WTC11 (cell line): ENCODE measurements at regions not wholly inside any gene's neighbourhood (a gene's known extent, or its start where the extent isn't known, plus 50 kb on each side); places are given as distances from the start of the nearest gene placed in this dataset.
A peak's percentile ranks its signal among the peaks of the same experiment; 100 is the strongest.

Experiments
- ATAC-seq: fragments of 200-7000 bp; cut with Tn5 transposase; 2 replicates; pipeline ENCODE4 v1.10.0; 2021; ENCODE audit warnings: mild to moderate bottlenecking, moderate library complexity
- CTCF ChIA-PET: fragments of 300-600 bp; sonication (Branson Sonifier 250); formaldehyde crosslinking; loops from one replicate; lab custom pipeline; 2021; ENCODE audit warnings: antibody characterized with exemption; lab: Charles Lee
- POLR2A ChIA-PET: fragments of 350-600 bp; sonication (Branson Sonifier 250); formaldehyde crosslinking; loops from one replicate; lab custom pipeline; 2021; ENCODE audit warnings: antibody characterized with exemption; lab: Charles Lee
- DNase-seq: peaks from one replicate; pipeline ENCODE4 v3.0.0; 2021; ENCODE audit warnings: low spot score
- H3K27ac Mint-ChIP-seq: 2 replicates; pipeline ENCODE4 v1.8.0; 2021; ENCODE audit warnings: mixed read lengths
- H3K27me3 Mint-ChIP-seq: 2 replicates; pipeline ENCODE4 v1.8.0; 2021; ENCODE audit warnings: low read depth, mild to moderate bottlenecking, moderate library complexity, mixed read lengths
- H3K36me3 Mint-ChIP-seq: 2 replicates; pipeline ENCODE4 v1.8.0; 2021; ENCODE audit warnings: mixed read lengths
- H3K4me1 Mint-ChIP-seq: 2 replicates; pipeline ENCODE4 v1.8.0; 2022; ENCODE audit warnings: mixed read lengths
- H3K4me3 Mint-ChIP-seq: 2 replicates; pipeline ENCODE4 v1.8.0; 2021; ENCODE audit warnings: mild to moderate bottlenecking, moderate library complexity, mixed read lengths
- H3K9me3 Mint-ChIP-seq: 2 replicates; pipeline ENCODE4 v1.8.0; 2021; ENCODE audit warnings: mixed read lengths
- ATF1 ChIP-seq: sonication (generic); formaldehyde crosslinking; IDR thresholded peaks from 2 replicates; pipeline ENCODE4 v1.8.1; 2023; ENCODE audit warnings: mild to moderate bottlenecking, moderate library complexity, missing genetic modification reagents
- CREM ChIP-seq: sonication (generic); formaldehyde crosslinking; IDR thresholded peaks from 2 replicates; pipeline ENCODE4 v1.8.1; 2022; ENCODE audit warnings: mild to moderate bottlenecking, missing genetic modification reagents, moderate library complexity
- GRHL2 ChIP-seq: fragments of 250-450 bp; sonication (Bioruptor Pico); IDR thresholded peaks from 2 replicates; pipeline ENCODE4 v1.8.0; 2022; ENCODE audit warnings: mild to moderate bottlenecking, moderate library complexity; ENCODE audit not compliant: insufficient replicate concordance, severe bottlenecking
- JUN ChIP-seq: sonication (generic); formaldehyde crosslinking; IDR thresholded peaks from 2 replicates; pipeline ENCODE4 v1.8.0; 2023; ENCODE audit warnings: mild to moderate bottlenecking, missing genetic modification reagents
- KAT7 ChIP-seq: sonication (generic); formaldehyde crosslinking; IDR thresholded peaks from 2 replicates; pipeline ENCODE4 v1.8.1; 2023; ENCODE audit warnings: missing genetic modification reagents, mild to moderate bottlenecking, borderline replicate concordance
- NFE2L1 ChIP-seq: sonication (generic); formaldehyde crosslinking; IDR thresholded peaks from 2 replicates; pipeline ENCODE4 v1.8.1; 2023; ENCODE audit warnings: missing genetic modification reagents
- NR1H2 ChIP-seq: sonication (generic); formaldehyde crosslinking; IDR thresholded peaks from 2 replicates; pipeline ENCODE4 v1.9.0; 2021; ENCODE audit warnings: mild to moderate bottlenecking, moderate library complexity, missing genetic modification reagents
- SMAD4 ChIP-seq: sonication (generic); formaldehyde crosslinking; IDR thresholded peaks from 2 replicates; pipeline ENCODE4 v1.8.0; 2022; ENCODE audit warnings: mild to moderate bottlenecking, missing genetic modification reagents
- SP1 ChIP-seq: sonication (generic); formaldehyde crosslinking; conservative IDR thresholded peaks from 2 replicates; pipeline ENCODE4 v1.8.1; 2022; ENCODE audit warnings: missing genetic modification reagents
- TEAD1 ChIP-seq: sonication (generic); formaldehyde crosslinking; IDR thresholded peaks from 2 replicates; pipeline ENCODE4 v1.8.0; 2022; ENCODE audit warnings: mild to moderate bottlenecking, missing genetic modification reagents
- ZNF138 ChIP-seq: sonication (generic); formaldehyde crosslinking; conservative IDR thresholded peaks from 2 replicates; pipeline ENCODE4 v1.8.1; 2022; ENCODE audit warnings: mild to moderate bottlenecking, moderate library complexity, missing genetic modification reagents
- ZNF232 ChIP-seq: sonication (generic); formaldehyde crosslinking; IDR thresholded peaks from 2 replicates; pipeline ENCODE4 v1.8.0; 2022; ENCODE audit warnings: mild to moderate bottlenecking, missing genetic modification reagents
- ZNF263 ChIP-seq: sonication (generic); formaldehyde crosslinking; IDR thresholded peaks from 2 replicates; pipeline ENCODE4 v1.8.1; 2022; ENCODE audit warnings: low read depth, mild to moderate bottlenecking, moderate library complexity, missing genetic modification reagents
- TF ChIP-seq, protein P1 (sequence below): fragments of 250-450 bp; sonication (Bioruptor Pico); IDR thresholded peaks from 2 replicates; pipeline ENCODE4 v1.9.0; 2021; ENCODE audit warnings: mild to moderate bottlenecking
- TF ChIP-seq, protein P2 (sequence below): fragments of 250-450 bp; sonication (Bioruptor Pico); IDR thresholded peaks from 2 replicates; pipeline ENCODE4 v1.9.0; 2021; ENCODE audit warnings: mild to moderate bottlenecking, borderline replicate concordance
- TF ChIP-seq, protein P3 (sequence below): sonication (generic); formaldehyde crosslinking; IDR thresholded peaks from 2 replicates; pipeline ENCODE4 v1.8.0; 2022; ENCODE audit warnings: mild to moderate bottlenecking, missing genetic modification reagents
- TF ChIP-seq, protein P4 (sequence below): sonication (generic); formaldehyde crosslinking; IDR thresholded peaks from 2 replicates; pipeline ENCODE4 v1.8.1; 2023; ENCODE audit warnings: mild to moderate bottlenecking, missing genetic modification reagents, moderate library complexity
- TF ChIP-seq, protein P5 (sequence below): fragments of 250-450 bp; sonication (Bioruptor Pico); IDR thresholded peaks from 2 replicates; pipeline ENCODE4 v1.9.0; 2021; ENCODE audit warnings: moderate library complexity, mild to moderate bottlenecking, inconsistent platforms, borderline replicate concordance
- TF ChIP-seq, protein P6 (sequence below): fragments of 250-450 bp; sonication (Bioruptor Pico); IDR thresholded peaks from 2 replicates; pipeline ENCODE4 v1.8.0; 2021; ENCODE audit warnings: mild to moderate bottlenecking

DNA sequence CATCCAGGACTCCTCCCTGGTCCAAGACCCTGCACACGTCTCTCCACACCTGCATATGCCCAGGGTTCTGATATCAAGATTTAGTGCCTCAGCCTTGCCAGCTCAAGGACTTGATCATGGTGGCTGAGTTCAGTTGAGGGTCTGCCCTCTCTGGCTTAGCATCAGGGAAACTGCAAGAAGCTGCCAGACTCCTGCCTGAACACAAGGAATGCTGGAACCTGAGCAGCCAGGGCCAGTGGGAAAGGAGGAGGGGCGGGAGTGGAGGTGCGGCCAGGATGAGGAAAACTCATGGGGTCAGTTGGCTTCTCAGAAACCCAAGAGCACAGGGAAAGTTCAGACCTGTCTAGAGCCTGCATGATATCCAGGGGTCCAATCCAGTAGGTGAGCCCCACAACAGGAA is 546.1 kb downstream of the BUD13 start (continued):
- no peak for TF ChIP-seq ZNF232 (CRISPR knock-in tag)
- TF ChIP-seq CREM, result no peak
- TF ChIP-seq NFE2L1, result no peak
- TF ChIP-seq ZNF263 (CRISPR knock-in tag), result no peak
- no peak for TF ChIP-seq ZNF138 (CRISPR knock-in tag)
- TF ChIP-seq ATF1 (CRISPR knock-in tag), result no peak
- TF ChIP-seq, protein P1, sequence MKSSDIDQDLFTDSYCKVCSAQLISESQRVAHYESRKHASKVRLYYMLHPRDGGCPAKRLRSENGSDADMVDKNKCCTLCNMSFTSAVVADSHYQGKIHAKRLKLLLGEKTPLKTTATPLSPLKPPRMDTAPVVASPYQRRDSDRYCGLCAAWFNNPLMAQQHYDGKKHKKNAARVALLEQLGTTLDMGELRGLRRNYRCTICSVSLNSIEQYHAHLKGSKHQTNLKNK (CRISPR knock-in tag), result no peak

DNA sequence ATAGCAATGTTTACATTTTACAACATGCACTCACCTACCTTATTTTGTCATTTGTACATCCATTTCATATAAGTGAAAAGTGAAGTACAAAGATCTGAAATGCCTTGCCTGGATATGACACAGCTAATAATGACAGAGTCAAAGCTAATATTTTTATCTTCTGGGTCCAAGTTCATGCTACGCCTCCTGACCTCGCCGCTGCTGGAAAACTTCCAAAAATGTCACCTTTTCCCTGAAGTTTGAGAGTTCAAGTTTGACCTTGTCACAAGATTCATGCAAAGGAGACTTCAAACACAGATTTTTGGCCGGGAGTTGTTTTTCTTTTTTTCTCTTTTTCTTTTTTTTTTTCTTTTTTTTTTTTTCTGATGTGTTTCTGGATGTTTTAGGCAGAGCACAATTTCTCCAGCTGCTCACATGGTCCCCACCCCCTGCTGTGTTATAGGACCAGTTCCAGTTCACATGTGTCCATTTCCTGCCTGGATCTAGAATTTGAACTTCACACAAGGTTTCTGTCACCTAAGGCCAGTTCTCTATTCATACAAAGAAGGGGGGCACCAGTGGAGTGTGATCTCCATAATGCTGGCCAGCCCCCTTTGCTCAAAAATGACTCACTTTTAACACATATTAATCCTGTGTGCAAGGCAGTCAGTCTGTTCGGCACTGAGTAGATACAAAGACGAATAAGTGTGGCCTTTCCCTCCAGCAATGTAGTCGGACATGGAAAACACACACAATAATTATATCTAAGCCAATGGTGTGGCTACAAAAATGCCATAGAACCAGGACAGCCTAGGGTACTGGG is 546.8 kb downstream of the BUD13 start:
- Mint-ChIP-seq H3K9me3 (no peaks in the 10 kb centered on the region), H3K27me3 (no peaks in the 10 kb centered on the region), H3K4me1 (peaks cover 41% of the 10 kb centered on the region), H3K4me3 (no peak overlapping the region), H3K27ac (no peak overlapping the region), H3K36me3 (no peaks in the 10 kb centered on the region)
- ATAC-seq (no peak), DNase-seq (no peak)
- ChIA-PET POLR2A (no interaction called here), CTCF (interaction anchor here (0.7 to 6.9 kb wide), 11 partner anchors 10 to 983 kb away, joined by 3 to 69 read pairs (median 4); no protein-coding TSS in a partner anchor)
- TF ChIP-seq ZNF232 (CRISPR knock-in tag) (no peak), SMAD4 (CRISPR knock-in tag) (no peak)

DNA sequence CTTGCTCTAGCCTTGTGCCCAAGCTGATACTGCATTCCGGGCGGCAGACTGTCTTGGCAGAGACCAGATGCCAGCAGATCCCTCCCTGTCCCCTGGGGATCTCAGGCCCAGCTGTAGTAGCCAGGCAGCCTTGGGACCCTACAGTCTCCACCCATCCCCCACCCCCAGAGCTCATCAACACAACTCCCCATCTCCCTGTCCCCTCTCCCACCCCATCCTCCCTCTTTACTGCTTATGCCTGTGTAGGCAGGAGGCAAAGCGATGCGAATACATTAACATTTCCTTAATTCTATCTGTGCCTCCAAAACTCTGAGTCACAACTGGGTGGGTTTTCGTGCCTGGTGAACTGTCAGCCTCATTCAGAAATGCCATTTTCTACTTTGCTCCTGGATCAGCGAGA is 547.6 kb downstream of the BUD13 start:
- Mint-ChIP-seq H3K36me3 (no peaks in the 10 kb centered on the region), H3K4me3 (no peak overlapping the region)

More for the DNA sequence above, 547.6 kb downstream of the BUD13 start:
- ATAC-seq, result peak; percentile 33; the same call in 1 of the 2 replicates
- POLR2A ChIA-PET, result no interaction called here
- Mint-ChIP-seq H3K4me1 (peaks cover 39% of the 10 kb centered on the region), H3K27me3 (no peaks in the 10 kb centered on the region), H3K9me3 (no peaks in the 10 kb centered on the region), H3K27ac (no peak overlapping the region)
- CTCF ChIA-PET, result interaction anchor here (0.7 to 6.9 kb wide), 12 partner anchors 9 to 982 kb away, joined by 3 to 69 read pairs (median 4); no protein-coding TSS in a partner anchor
- TF ChIP-seq JUN (CRISPR knock-in tag) (no peak), NR1H2 (CRISPR knock-in tag) (no peak), TEAD1 (CRISPR knock-in tag) (no peak), ZNF138 (CRISPR knock-in tag) (no peak), SP1 (CRISPR knock-in tag) (no peak), GRHL2 (CRISPR knock-in tag) (no peak), KAT7 (no peak)
- TF ChIP-seq, protein P2, sequence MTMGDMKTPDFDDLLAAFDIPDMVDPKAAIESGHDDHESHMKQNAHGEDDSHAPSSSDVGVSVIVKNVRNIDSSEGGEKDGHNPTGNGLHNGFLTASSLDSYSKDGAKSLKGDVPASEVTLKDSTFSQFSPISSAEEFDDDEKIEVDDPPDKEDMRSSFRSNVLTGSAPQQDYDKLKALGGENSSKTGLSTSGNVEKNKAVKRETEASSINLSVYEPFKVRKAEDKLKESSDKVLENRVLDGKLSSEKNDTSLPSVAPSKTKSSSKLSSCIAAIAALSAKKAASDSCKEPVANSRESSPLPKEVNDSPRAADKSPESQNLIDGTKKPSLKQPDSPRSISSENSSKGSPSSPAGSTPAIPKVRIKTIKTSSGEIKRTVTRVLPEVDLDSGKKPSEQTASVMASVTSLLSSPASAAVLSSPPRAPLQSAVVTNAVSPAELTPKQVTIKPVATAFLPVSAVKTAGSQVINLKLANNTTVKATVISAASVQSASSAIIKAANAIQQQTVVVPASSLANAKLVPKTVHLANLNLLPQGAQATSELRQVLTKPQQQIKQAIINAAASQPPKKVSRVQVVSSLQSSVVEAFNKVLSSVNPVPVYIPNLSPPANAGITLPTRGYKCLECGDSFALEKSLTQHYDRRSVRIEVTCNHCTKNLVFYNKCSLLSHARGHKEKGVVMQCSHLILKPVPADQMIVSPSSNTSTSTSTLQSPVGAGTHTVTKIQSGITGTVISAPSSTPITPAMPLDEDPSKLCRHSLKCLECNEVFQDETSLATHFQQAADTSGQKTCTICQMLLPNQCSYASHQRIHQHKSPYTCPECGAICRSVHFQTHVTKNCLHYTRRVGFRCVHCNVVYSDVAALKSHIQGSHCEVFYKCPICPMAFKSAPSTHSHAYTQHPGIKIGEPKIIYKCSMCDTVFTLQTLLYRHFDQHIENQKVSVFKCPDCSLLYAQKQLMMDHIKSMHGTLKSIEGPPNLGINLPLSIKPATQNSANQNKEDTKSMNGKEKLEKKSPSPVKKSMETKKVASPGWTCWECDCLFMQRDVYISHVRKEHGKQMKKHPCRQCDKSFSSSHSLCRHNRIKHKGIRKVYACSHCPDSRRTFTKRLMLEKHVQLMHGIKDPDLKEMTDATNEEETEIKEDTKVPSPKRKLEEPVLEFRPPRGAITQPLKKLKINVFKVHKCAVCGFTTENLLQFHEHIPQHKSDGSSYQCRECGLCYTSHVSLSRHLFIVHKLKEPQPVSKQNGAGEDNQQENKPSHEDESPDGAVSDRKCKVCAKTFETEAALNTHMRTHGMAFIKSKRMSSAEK (CRISPR knock-in tag), result no peak
- TF ChIP-seq, protein P3, sequence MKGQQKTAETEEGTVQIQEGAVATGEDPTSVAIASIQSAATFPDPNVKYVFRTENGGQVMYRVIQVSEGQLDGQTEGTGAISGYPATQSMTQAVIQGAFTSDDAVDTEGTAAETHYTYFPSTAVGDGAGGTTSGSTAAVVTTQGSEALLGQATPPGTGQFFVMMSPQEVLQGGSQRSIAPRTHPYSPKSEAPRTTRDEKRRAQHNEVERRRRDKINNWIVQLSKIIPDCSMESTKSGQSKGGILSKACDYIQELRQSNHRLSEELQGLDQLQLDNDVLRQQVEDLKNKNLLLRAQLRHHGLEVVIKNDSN (CRISPR knock-in tag), result no peak
- TF ChIP-seq, protein P4, sequence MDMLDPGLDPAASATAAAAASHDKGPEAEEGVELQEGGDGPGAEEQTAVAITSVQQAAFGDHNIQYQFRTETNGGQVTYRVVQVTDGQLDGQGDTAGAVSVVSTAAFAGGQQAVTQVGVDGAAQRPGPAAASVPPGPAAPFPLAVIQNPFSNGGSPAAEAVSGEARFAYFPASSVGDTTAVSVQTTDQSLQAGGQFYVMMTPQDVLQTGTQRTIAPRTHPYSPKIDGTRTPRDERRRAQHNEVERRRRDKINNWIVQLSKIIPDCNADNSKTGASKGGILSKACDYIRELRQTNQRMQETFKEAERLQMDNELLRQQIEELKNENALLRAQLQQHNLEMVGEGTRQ (CRISPR knock-in tag), result no peak
- TF ChIP-seq, protein P5, sequence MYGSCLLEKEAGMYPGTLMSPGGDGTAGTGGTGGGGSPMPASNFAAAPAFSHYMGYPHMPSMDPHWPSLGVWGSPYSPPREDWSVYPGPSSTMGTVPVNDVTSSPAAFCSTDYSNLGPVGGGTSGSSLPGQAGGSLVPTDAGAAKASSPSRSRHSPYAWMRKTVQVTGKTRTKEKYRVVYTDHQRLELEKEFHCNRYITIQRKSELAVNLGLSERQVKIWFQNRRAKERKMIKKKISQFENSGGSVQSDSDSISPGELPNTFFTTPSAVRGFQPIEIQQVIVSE (CRISPR knock-in tag), result no peak
- TF ChIP-seq, protein P6, sequence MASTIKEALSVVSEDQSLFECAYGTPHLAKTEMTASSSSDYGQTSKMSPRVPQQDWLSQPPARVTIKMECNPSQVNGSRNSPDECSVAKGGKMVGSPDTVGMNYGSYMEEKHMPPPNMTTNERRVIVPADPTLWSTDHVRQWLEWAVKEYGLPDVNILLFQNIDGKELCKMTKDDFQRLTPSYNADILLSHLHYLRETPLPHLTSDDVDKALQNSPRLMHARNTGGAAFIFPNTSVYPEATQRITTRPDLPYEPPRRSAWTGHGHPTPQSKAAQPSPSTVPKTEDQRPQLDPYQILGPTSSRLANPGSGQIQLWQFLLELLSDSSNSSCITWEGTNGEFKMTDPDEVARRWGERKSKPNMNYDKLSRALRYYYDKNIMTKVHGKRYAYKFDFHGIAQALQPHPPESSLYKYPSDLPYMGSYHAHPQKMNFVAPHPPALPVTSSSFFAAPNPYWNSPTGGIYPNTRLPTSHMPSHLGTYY (CRISPR knock-in tag), result no peak
- no peak for DNase-seq
